Muscle of back (tissue), 3 donors: ENCODE measurements at regions not wholly inside any gene's neighbourhood (a gene's known extent, or its start where the extent isn't known, plus 50 kb on each side); places are given as distances from the start of the nearest gene placed in this dataset.
"Not testable (repeated sequence)": the region's sequence is repeated elsewhere in the genome, so short reads cannot be mapped to it uniquely, and the experiment has no call there.

Experiments
- DNase-seq, 3 donors: peaks; one replicate each; pipeline versions ENCODE4 v3.0.0 to v3.0.0-alpha.2; 2013

- peak in 1 of 3 donors; percentile 59 for DNase-seq
These were observed 184.6 kb downstream of the LAT start for GRCh38 chr16:29169295-29169994.

GRCh38 chr16:29168515-29169259 is 183.8 kb downstream of the LAT start:
- peak in 1 of 3 donors; percentile 48 for DNase-seq

GRCh38 chr16:29164442-29165089 is 179.7 kb downstream of the LAT start:
- not testable (repeated sequence) for DNase-seq

- not testable (repeated sequence) for DNase-seq
These were observed 175.3 kb downstream of the LAT start for GRCh38 chr16:29160171-29160570.

GRCh38 chr16:29159603-29160002 is 174.8 kb downstream of the LAT start:
- peak in 1 of 3 donors; percentile 59 for DNase-seq

- DNase-seq: peak in 1 of 3 donors; percentile 37
These were observed 173.9 kb downstream of the LAT start for GRCh38 chr16:29158785-29159184.

- not testable (repeated sequence) for DNase-seq
These were observed 173.4 kb downstream of the LAT start for GRCh38 chr16:29158031-29158784.

- DNase-seq: peak; percentile 81 to 89 (median 86)
These were observed 172.4 kb downstream of the LAT start for GRCh38 chr16:29157051-29157923.

GRCh38 chr16:29156511-29156910 is 171.7 kb downstream of the LAT start:
- DNase-seq: no peak

GRCh38 chr16:29155866-29156200 is 171.0 kb downstream of the LAT start:
- not testable (repeated sequence) for DNase-seq

- DNase-seq: not testable (repeated sequence)
These were observed 170.4 kb downstream of the LAT start for GRCh38 chr16:29155131-29155865.

GRCh38 chr16:29154676-29155121 is 169.8 kb downstream of the LAT start:
- no peak for DNase-seq

- DNase-seq: no peak
These were observed 169.2 kb downstream of the LAT start for GRCh38 chr16:29154088-29154487.

- not testable (repeated sequence) for DNase-seq
These were observed 168.5 kb downstream of the LAT start for GRCh38 chr16:29153307-29153706.

- not testable (repeated sequence) for DNase-seq
These were observed 167.7 kb downstream of the LAT start for GRCh38 chr16:29152544-29153031.

- no peak for DNase-seq
These were observed 166.5 kb downstream of the LAT start for GRCh38 chr16:29151317-29151716.

GRCh38 chr16:29149912-29150311 is 165.1 kb downstream of the LAT start:
- not testable (repeated sequence) for DNase-seq

GRCh38 chr16:29148867-29149272 is 164.0 kb downstream of the LAT start:
- no peak for DNase-seq

- no peak for DNase-seq
These were observed 163.4 kb downstream of the LAT start for GRCh38 chr16:29148131-29148691.

GRCh38 chr16:29147710-29148109 is 162.9 kb downstream of the LAT start:
- DNase-seq: not testable (repeated sequence)
